OCI-LY3 (cell line): ENCODE measurements at regions not wholly inside any gene's neighbourhood (a gene's known extent, or its start where the extent isn't known, plus 50 kb on each side); places are given as distances from the start of the nearest gene placed in this dataset.

Source experiments
- CTCF ChIP-seq: fragments of 200-600, 300-600 bp; sonication (generic); IDR thresholded peaks from 2 replicates; pipeline ENCODE4 v1.5.1; 2014; ENCODE audit warnings: antibody characterized with exemption, low read length, low read depth
- EZH2phosphoT487 ChIP-seq: fragments of 200-600 bp; shearing (Covaris generic); IDR thresholded peaks from 2 replicates; pipeline ENCODE4 v1.6.1; 2018; ENCODE audit warnings: antibody characterized with exemption, mixed run types, low read depth

GRCh38 chr5:175384724-175385552 lies 59.0 kb downstream of the DRD1 start:
- TF ChIP-seq EZH2phosphoT487: no peak
- no peak for TF ChIP-seq CTCF
